Osteoblast (primary cell): ENCODE measurements at regions not wholly inside any gene's neighbourhood (a gene's known extent, or its start where the extent isn't known, plus 50 kb on each side); places are given as distances from the start of the nearest gene placed in this dataset.

Experiments used
- DNase-seq: peaks from one replicate; pipeline ENCODE4 v3.0.0; 2011; ENCODE audit warnings: low spot score, mixed read lengths; ENCODE audit not compliant: insufficient read length; ENCODE audit errors: missing footprints
- H2AFZ ChIP-seq: 2 replicates; pipeline ENCODE4 v1.6.0; 2011; ENCODE audit warnings: mild to moderate bottlenecking, low read length
- H3K27ac ChIP-seq: 2 replicates; pipeline ENCODE4 v1.5.1; 2011; ENCODE audit warnings: mild to moderate bottlenecking, low read depth, low read length, moderate library complexity
- H3K27me3 ChIP-seq: 2 replicates; pipeline ENCODE4 v1.6.0; 2012; ENCODE audit warnings: mild to moderate bottlenecking, control low read depth, inconsistent platforms, low read length, moderate library complexity; ENCODE audit not compliant: insufficient read depth
- H3K36me3 ChIP-seq: 2 replicates; pipeline ENCODE4 v1.5.1; 2011; ENCODE audit warnings: mild to moderate bottlenecking, low read length, control low read depth, moderate library complexity; ENCODE audit not compliant: insufficient read depth
- H3K4me1 ChIP-seq: 2 replicates; pipeline ENCODE4 v1.5.1; 2011; ENCODE audit warnings: mild to moderate bottlenecking, low read length, control low read depth, moderate library complexity; ENCODE audit not compliant: insufficient read depth
- H3K4me2 ChIP-seq: 2 replicates; pipeline ENCODE4 v1.6.0; 2011; ENCODE audit warnings: mild to moderate bottlenecking, low read length; ENCODE audit not compliant: insufficient read depth
- H3K4me3 ChIP-seq: fragments of 200-600 bp; sonication (generic); 3 replicates; pipeline ENCODE4 v1.5.1; 2012; ENCODE audit warnings: mild to moderate bottlenecking, low read length, inconsistent platforms; ENCODE audit not compliant: insufficient read depth
- H3K79me2 ChIP-seq: 2 replicates; pipeline ENCODE4 v1.6.0; 2012; ENCODE audit warnings: mild to moderate bottlenecking, low read length, control low read depth, inconsistent platforms; ENCODE audit not compliant: insufficient read depth
- H3K9me3 ChIP-seq: 2 replicates; pipeline ENCODE4 v1.5.1; 2011; ENCODE audit warnings: low read depth, low read length, control low read depth
- H4K20me1 ChIP-seq: 2 replicates; pipeline ENCODE4 v1.6.0; 2012; ENCODE audit warnings: mild to moderate bottlenecking, low read length, control low read depth; ENCODE audit not compliant: insufficient read depth
- TF ChIP-seq, protein P1 (sequence below): IDR thresholded peaks from 2 replicates; pipeline ENCODE4 v1.5.1; 2011; ENCODE audit warnings: mild to moderate bottlenecking, low read depth, low read length, moderate library complexity; ENCODE audit errors: extremely low read depth

- Histone ChIP-seq H3K4me3 (no peak overlapping the region), H3K4me1 (peaks cover 3% of the 10 kb centered on the region), H3K27me3 (no peaks in the 10 kb centered on the region), H3K79me2 (no peaks in the 10 kb centered on the region), H3K36me3 (no peaks in the 10 kb centered on the region), H4K20me1 (no peaks in the 10 kb centered on the region), H3K27ac (no peak overlapping the region), H2AFZ (no peak overlapping the region), H3K4me2 (no peak overlapping the region), H3K9me3 (no peaks in the 10 kb centered on the region)
- no peak for DNase-seq
- TF ChIP-seq, protein P1, sequence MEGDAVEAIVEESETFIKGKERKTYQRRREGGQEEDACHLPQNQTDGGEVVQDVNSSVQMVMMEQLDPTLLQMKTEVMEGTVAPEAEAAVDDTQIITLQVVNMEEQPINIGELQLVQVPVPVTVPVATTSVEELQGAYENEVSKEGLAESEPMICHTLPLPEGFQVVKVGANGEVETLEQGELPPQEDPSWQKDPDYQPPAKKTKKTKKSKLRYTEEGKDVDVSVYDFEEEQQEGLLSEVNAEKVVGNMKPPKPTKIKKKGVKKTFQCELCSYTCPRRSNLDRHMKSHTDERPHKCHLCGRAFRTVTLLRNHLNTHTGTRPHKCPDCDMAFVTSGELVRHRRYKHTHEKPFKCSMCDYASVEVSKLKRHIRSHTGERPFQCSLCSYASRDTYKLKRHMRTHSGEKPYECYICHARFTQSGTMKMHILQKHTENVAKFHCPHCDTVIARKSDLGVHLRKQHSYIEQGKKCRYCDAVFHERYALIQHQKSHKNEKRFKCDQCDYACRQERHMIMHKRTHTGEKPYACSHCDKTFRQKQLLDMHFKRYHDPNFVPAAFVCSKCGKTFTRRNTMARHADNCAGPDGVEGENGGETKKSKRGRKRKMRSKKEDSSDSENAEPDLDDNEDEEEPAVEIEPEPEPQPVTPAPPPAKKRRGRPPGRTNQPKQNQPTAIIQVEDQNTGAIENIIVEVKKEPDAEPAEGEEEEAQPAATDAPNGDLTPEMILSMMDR: no peak
Measured at GRCh38 chr14:61977217-61977616, 215.0 kb downstream of the SNAPC1 start.

DNA sequence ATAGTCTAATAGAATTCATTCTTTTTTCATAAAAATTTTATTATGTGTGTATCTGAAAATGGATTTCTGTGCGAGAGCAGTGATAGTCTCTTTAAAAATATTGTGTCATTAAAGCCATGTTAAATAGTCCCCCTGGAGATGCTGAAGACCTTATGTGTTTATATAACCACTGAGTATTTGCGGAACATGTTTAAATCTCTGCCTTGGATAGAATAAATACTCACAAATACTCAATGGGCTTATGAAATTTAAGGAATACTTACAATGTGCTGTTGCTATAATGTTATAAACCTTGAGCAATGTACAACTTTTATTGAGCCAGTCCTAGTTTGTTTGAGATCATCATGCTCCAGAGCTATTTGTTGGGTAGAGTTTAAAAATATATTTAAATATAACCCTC, 226.0 kb downstream of the SNAPC1 start:
- Histone ChIP-seq H3K4me3 (no peak overlapping the region), H3K4me1 (no peaks in the 10 kb centered on the region), H4K20me1 (no peaks in the 10 kb centered on the region), H3K79me2 (no peaks in the 10 kb centered on the region), H3K27ac (no peak overlapping the region), H2AFZ (no peak overlapping the region), H3K36me3 (no peaks in the 10 kb centered on the region), H3K27me3 (no peaks in the 10 kb centered on the region), H3K9me3 (no peaks in the 10 kb centered on the region), H3K4me2 (no peak overlapping the region)
- no peak for DNase-seq
- TF ChIP-seq, protein P1: no peak

GRCh38 chr14:61992139-61992538, 229.9 kb downstream of the SNAPC1 start:
- Histone ChIP-seq H3K4me2 (no peak overlapping the region), H3K4me3 (no peak overlapping the region), H3K79me2 (no peaks in the 10 kb centered on the region), H2AFZ (no peak overlapping the region), H3K27ac (no peak overlapping the region), H3K9me3 (no peaks in the 10 kb centered on the region), H4K20me1 (no peaks in the 10 kb centered on the region), H3K4me1 (no peaks in the 10 kb centered on the region), H3K27me3 (no peaks in the 10 kb centered on the region), H3K36me3 (no peaks in the 10 kb centered on the region)
- TF ChIP-seq, protein P1: no peak
- DNase-seq: no peak

GRCh38 chr14:61992926-61993325, 230.7 kb downstream of the SNAPC1 start:
- Histone ChIP-seq H3K4me2 (no peak overlapping the region), H4K20me1 (no peaks in the 10 kb centered on the region), H3K9me3 (no peaks in the 10 kb centered on the region), H3K27me3 (no peaks in the 10 kb centered on the region), H3K27ac (no peak overlapping the region), H3K4me1 (no peaks in the 10 kb centered on the region), H2AFZ (no peak overlapping the region), H3K36me3 (no peaks in the 10 kb centered on the region), H3K79me2 (no peaks in the 10 kb centered on the region), H3K4me3 (no peak overlapping the region)
- DNase-seq: no peak
- TF ChIP-seq, protein P1: no peak
